ENCODE measurements at regions not wholly inside any gene's neighbourhood (a gene's known extent, or its start where the extent isn't known, plus 50 kb on each side); places are given as distances from the start of the nearest gene placed in this dataset.

- no peak for TF ChIP-seq CTCF (IDR thresholded peaks at IDR 0.05; ENCODE audit: extremely low read depth, missing control alignments)
- DNase-seq (ENCODE audit: low spot score) = no peak
Measured at GRCh38 chr15:85988741-85989140, 90.9 kb upstream of the AGBL1 start.

- DNase-seq (ENCODE audit: low spot score) = no peak
- TF ChIP-seq CTCF (IDR thresholded peaks at IDR 0.05; ENCODE audit: extremely low read depth, missing control alignments) = no peak
Measured at GRCh38 chr15:85992224-85992623, 87.4 kb upstream of the AGBL1 start.

GRCh38 chr15:85993116-85993515, 86.6 kb upstream of the AGBL1 start:
- no peak for TF ChIP-seq CTCF (IDR thresholded peaks at IDR 0.05; ENCODE audit: extremely low read depth, missing control alignments)
- DNase-seq (ENCODE audit: low spot score) = no peak

GRCh38 chr15:85997618-85998017, 82.1 kb upstream of the AGBL1 start:
- DNase-seq (ENCODE audit: low spot score) = no peak
- TF ChIP-seq CTCF (IDR thresholded peaks at IDR 0.05; ENCODE audit: extremely low read depth, missing control alignments) = no peak

GRCh38 chr15:85999658-86000057, 80.0 kb upstream of the AGBL1 start:
- TF ChIP-seq CTCF (IDR thresholded peaks at IDR 0.05; ENCODE audit: extremely low read depth, missing control alignments) = no peak
- no peak for DNase-seq (ENCODE audit: low spot score)

GRCh38 chr15:86001200-86001599, 78.5 kb upstream of the AGBL1 start:
- no peak for DNase-seq (ENCODE audit: low spot score)
- no peak for TF ChIP-seq CTCF (IDR thresholded peaks at IDR 0.05; ENCODE audit: extremely low read depth, missing control alignments)

GRCh38 chr15:86002444-86002843, 77.2 kb upstream of the AGBL1 start:
- TF ChIP-seq CTCF (IDR thresholded peaks at IDR 0.05; ENCODE audit: extremely low read depth, missing control alignments) = no peak
- DNase-seq (ENCODE audit: low spot score) = no peak

Data from GM20000 (cell line).